ENCODE measurements at regions not wholly inside any gene's neighbourhood (a gene's known extent, or its start where the extent isn't known, plus 50 kb on each side); places are given as distances from the start of the nearest gene placed in this dataset.
"Not testable (repeated sequence)": the region's sequence is repeated elsewhere in the genome, so short reads cannot be mapped to it uniquely, and the experiment has no call there.

- no peak for DNase-seq (ENCODE audit: low read depth in 3 of 3, low spot score in 2 of 3)
Observed at GRCh38 chr18:43934322-43934721, 657.0 kb upstream of the SYT4 start.

- DNase-seq (ENCODE audit: low read depth in 3 of 3, low spot score in 2 of 3), result no peak
Observed at GRCh38 chr18:43934781-43935471, 657.6 kb upstream of the SYT4 start.

- DNase-seq (ENCODE audit: low read depth in 3 of 3, low spot score in 2 of 3), result no peak
Observed at GRCh38 chr18:43936176-43936575, 658.9 kb upstream of the SYT4 start.

GRCh38 chr18:43949291-43949690, 672.0 kb upstream of the SYT4 start:
- DNase-seq (ENCODE audit: low read depth in 3 of 3, low spot score in 2 of 3), result no peak

GRCh38 chr18:43950062-43950461, 672.8 kb upstream of the SYT4 start:
- no peak for DNase-seq (ENCODE audit: low read depth in 3 of 3, low spot score in 2 of 3)

GRCh38 chr18:43952398-43952797, 675.1 kb upstream of the SYT4 start:
- no peak for DNase-seq (ENCODE audit: low read depth in 3 of 3, low spot score in 2 of 3)

GRCh38 chr18:43961722-43962121, 684.4 kb upstream of the SYT4 start:
- DNase-seq (ENCODE audit: low read depth in 3 of 3, low spot score in 2 of 3), result no peak

- no peak for DNase-seq (ENCODE audit: low read depth in 3 of 3, low spot score in 2 of 3)
Observed at GRCh38 chr18:43964666-43965065, 687.4 kb upstream of the SYT4 start.

GRCh38 chr18:43965691-43966090, 688.4 kb upstream of the SYT4 start:
- no peak for DNase-seq (ENCODE audit: low read depth in 3 of 3, low spot score in 2 of 3)

GRCh38 chr18:43970656-43971055, 693.4 kb upstream of the SYT4 start:
- DNase-seq (ENCODE audit: low read depth in 3 of 3, low spot score in 2 of 3), result no peak

- DNase-seq (ENCODE audit: low read depth in 3 of 3, low spot score in 2 of 3), result no peak
Observed at GRCh38 chr18:43978174-43978573, 700.9 kb upstream of the SYT4 start.

- DNase-seq (ENCODE audit: low read depth in 3 of 3, low spot score in 2 of 3), result no peak
Observed at GRCh38 chr18:43982582-43982981, 698.1 kb upstream of the SETBP1 start.

- DNase-seq (ENCODE audit: low read depth in 3 of 3, low spot score in 2 of 3), result not testable (repeated sequence)
Observed at GRCh38 chr18:43987061-43987460, 693.6 kb upstream of the SETBP1 start.

GRCh38 chr18:43992741-43993140, 687.9 kb upstream of the SETBP1 start:
- no peak for DNase-seq (ENCODE audit: low read depth in 3 of 3, low spot score in 2 of 3)

GRCh38 chr18:43994381-43994780, 686.3 kb upstream of the SETBP1 start:
- DNase-seq (ENCODE audit: low read depth in 3 of 3, low spot score in 2 of 3), result no peak

- DNase-seq (ENCODE audit: low read depth in 3 of 3, low spot score in 2 of 3), result no peak
Observed at GRCh38 chr18:44013871-44014270, 666.8 kb upstream of the SETBP1 start.

GRCh38 chr18:44025421-44025820, 655.3 kb upstream of the SETBP1 start:
- no peak for DNase-seq (ENCODE audit: low read depth in 3 of 3, low spot score in 2 of 3)

GRCh38 chr18:44028109-44028508, 652.6 kb upstream of the SETBP1 start:
- no peak for DNase-seq (ENCODE audit: low read depth in 3 of 3, low spot score in 2 of 3)

GRCh38 chr18:44031063-44031462, 649.6 kb upstream of the SETBP1 start:
- no peak for DNase-seq (ENCODE audit: low read depth in 3 of 3, low spot score in 2 of 3)

- DNase-seq (ENCODE audit: low read depth in 3 of 3, low spot score in 2 of 3), result no peak
Observed at GRCh38 chr18:44033144-44033701, 647.5 kb upstream of the SETBP1 start.

- DNase-seq (ENCODE audit: low read depth in 3 of 3, low spot score in 2 of 3), result no peak
Observed at GRCh38 chr18:44035554-44035953, 645.1 kb upstream of the SETBP1 start.

- no peak for DNase-seq (ENCODE audit: low read depth in 3 of 3, low spot score in 2 of 3)
Observed at GRCh38 chr18:44036501-44036900, 644.2 kb upstream of the SETBP1 start.

- DNase-seq (ENCODE audit: low read depth in 3 of 3, low spot score in 2 of 3), result no peak
Observed at GRCh38 chr18:44039216-44039615, 641.5 kb upstream of the SETBP1 start.

Data from right renal cortex interstitium (tissue), 3 donors.